MM.1S (cell line): ENCODE measurements at regions not wholly inside any gene's neighbourhood (a gene's known extent, or its start where the extent isn't known, plus 50 kb on each side); places are given as distances from the start of the nearest gene placed in this dataset.

Experiments
- DNase-seq: peaks from one replicate; pipeline ENCODE4 v3.0.0-alpha.2; 2015
- H2AFZ ChIP-seq: fragments of 300-600 bp; sonication (generic); 2 replicates; pipeline ENCODE4 v1.6.0; 2016; ENCODE audit warnings: antibody characterized with exemption, low read length
- H3F3A ChIP-seq: fragments of 300-600 bp; sonication (generic); 2 replicates; pipeline ENCODE4 v1.6.1; 2016; ENCODE audit warnings: mild to moderate bottlenecking, antibody characterized with exemption, low read length, moderate library complexity, mixed read lengths; ENCODE audit not compliant: insufficient read depth
- H3K27ac ChIP-seq: fragments of 300-600 bp; sonication (generic); 2 replicates; pipeline ENCODE4 v1.5.1; 2016; ENCODE audit warnings: mild to moderate bottlenecking, low read length
- H3K27me3 ChIP-seq: fragments of 300-600 bp; sonication (generic); replicated peaks from 2 replicates; pipeline ENCODE4 v1.6.0; 2016; ENCODE audit warnings: low read length; ENCODE audit not compliant: insufficient read depth
- H3K36me3 ChIP-seq: fragments of 300-600 bp; sonication (generic); replicated peaks from 2 replicates; pipeline ENCODE4 v1.6.1; 2016; ENCODE audit warnings: mild to moderate bottlenecking, low read length, mixed read lengths; ENCODE audit not compliant: insufficient read depth
- H3K4me1 ChIP-seq: fragments of 300-600 bp; sonication (generic); 2 replicates; pipeline ENCODE4 v1.6.1; 2016; ENCODE audit warnings: low read length, mixed read lengths
- H3K4me2 ChIP-seq: fragments of 300-600 bp; sonication (generic); 2 replicates; pipeline ENCODE4 v1.6.0; 2016; ENCODE audit warnings: low read depth, low read length
- H3K4me3 ChIP-seq: fragments of 300-600 bp; sonication (generic); 2 replicates; pipeline ENCODE4 v1.5.1; 2016; ENCODE audit warnings: low read length, mixed read lengths
- H3K79me2 ChIP-seq: fragments of 300-600 bp; sonication (generic); 2 replicates; pipeline ENCODE4 v1.6.1; 2016; ENCODE audit warnings: mixed run types, low read length, mixed read lengths
- H3K9ac ChIP-seq: fragments of 300-600 bp; sonication (generic); 2 replicates; pipeline ENCODE4 v1.6.1; 2016; ENCODE audit warnings: low read length, mixed read lengths
- H3K9me2 ChIP-seq: fragments of 300-600 bp; sonication (generic); replicated peaks from 2 replicates; pipeline ENCODE4 v1.6.1; 2016; ENCODE audit warnings: mild to moderate bottlenecking, low read length, mixed read lengths; ENCODE audit not compliant: insufficient read depth
- H3K9me3 ChIP-seq: fragments of 300-600 bp; sonication (generic); replicated peaks from 2 replicates; pipeline ENCODE4 v1.6.1; 2016; ENCODE audit warnings: mild to moderate bottlenecking, low read length, mixed read lengths; ENCODE audit not compliant: insufficient read depth
- H4K20me1 ChIP-seq: fragments of 300-600 bp; sonication (generic); 2 replicates; pipeline ENCODE4 v1.6.1; 2016; ENCODE audit warnings: mild to moderate bottlenecking, low read length, moderate library complexity, mixed read lengths; ENCODE audit not compliant: insufficient read depth
- CTCF ChIP-seq: fragments of 300-600 bp; sonication (generic); IDR thresholded peaks from 2 replicates; pipeline ENCODE4 v1.5.1; 2016; ENCODE audit warnings: antibody characterized with exemption, low read length, mixed read lengths
- EZH2 ChIP-seq: fragments of 300-600 bp; sonication (generic); optimal IDR thresholded peaks from 2 replicates; pipeline ENCODE3; 2017; ENCODE audit warnings: low read depth, mild to moderate bottlenecking, antibody characterized with exemption, low read length, mixed read lengths
- EZH2phosphoT487 ChIP-seq: fragments of 300-600 bp; sonication (generic); IDR thresholded peaks from 2 replicates; pipeline ENCODE4 v1.6.1; 2018; ENCODE audit warnings: antibody characterized with exemption, low read length

- H3K4me3 ChIP-seq, result no peak overlapping the region
- H4K20me1 ChIP-seq, result no peaks in the 10 kb centered on the region
- DNase-seq, result no peak
- TF ChIP-seq EZH2phosphoT487, result no peak
- no peak for TF ChIP-seq CTCF
- TF ChIP-seq EZH2, result no peak
- no peak overlapping the region for H3K9ac ChIP-seq
- no peaks in the 10 kb centered on the region for H3K9me2 ChIP-seq
- H3K4me1 ChIP-seq, result no peaks in the 10 kb centered on the region
- H3K36me3 ChIP-seq, result no peaks in the 10 kb centered on the region
- H3K9me3 ChIP-seq, result no peaks in the 10 kb centered on the region
- H3F3A ChIP-seq, result no peaks in the 10 kb centered on the region
- H3K27ac ChIP-seq, result no peak overlapping the region
- H3K4me2 ChIP-seq, result no peak overlapping the region
- H2AFZ ChIP-seq, result no peak overlapping the region
- H3K79me2 ChIP-seq, result no peaks in the 10 kb centered on the region
- no peaks in the 10 kb centered on the region for H3K27me3 ChIP-seq
Measured at GRCh38 chr6:43861212-43861894, 91.3 kb downstream of the VEGFA start.

- Histone ChIP-seq H3K9me2 (no peaks in the 10 kb centered on the region), H3K27me3 (no peaks in the 10 kb centered on the region), H4K20me1 (no peaks in the 10 kb centered on the region), H3K9me3 (no peaks in the 10 kb centered on the region), H2AFZ (no peak overlapping the region), H3K36me3 (no peaks in the 10 kb centered on the region), H3K9ac (no peak overlapping the region), H3K4me3 (no peak overlapping the region), H3K79me2 (no peaks in the 10 kb centered on the region), H3F3A (no peaks in the 10 kb centered on the region), H3K4me1 (no peaks in the 10 kb centered on the region), H3K27ac (no peak overlapping the region), H3K4me2 (no peak overlapping the region)
- DNase-seq, result no peak
- TF ChIP-seq CTCF, result no peak
- TF ChIP-seq EZH2, result no peak
- no peak for TF ChIP-seq EZH2phosphoT487
Measured at GRCh38 chr6:43860285-43860684, 90.3 kb downstream of the VEGFA start.

DNA sequence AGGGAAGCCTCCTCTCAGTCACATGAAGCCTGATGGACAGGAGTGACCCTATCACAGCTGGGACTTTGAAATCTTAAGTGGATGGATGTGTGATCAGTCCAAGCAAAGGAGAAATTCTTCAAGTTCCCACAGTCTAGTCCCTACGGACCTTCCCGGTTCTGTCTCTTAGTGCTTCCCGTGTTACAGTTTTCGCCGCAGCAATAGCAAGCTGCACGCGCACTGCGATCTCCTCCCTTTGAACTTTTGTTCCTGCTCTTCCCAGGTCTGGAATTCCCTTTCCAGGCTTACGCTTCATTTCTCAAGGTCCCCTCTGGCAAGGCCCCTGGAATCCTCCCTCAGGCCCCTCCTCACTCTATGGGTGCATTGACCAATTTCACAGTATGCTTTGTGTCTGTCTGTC is 89.2 kb downstream of the VEGFA start:
- H3K79me2 ChIP-seq, result no peaks in the 10 kb centered on the region
- no peak overlapping the region for H2AFZ ChIP-seq
- DNase-seq, result no peak
- TF ChIP-seq CTCF, result no peak
- TF ChIP-seq EZH2, result no peak
- TF ChIP-seq EZH2phosphoT487, result no peak
- H3K36me3 ChIP-seq, result no peaks in the 10 kb centered on the region
- H3K9me2 ChIP-seq, result no peaks in the 10 kb centered on the region
- no peaks in the 10 kb centered on the region for H4K20me1 ChIP-seq
- no peaks in the 10 kb centered on the region for H3K27me3 ChIP-seq
- H3K4me1 ChIP-seq, result no peaks in the 10 kb centered on the region
- no peak overlapping the region for H3K4me3 ChIP-seq
- H3K27ac ChIP-seq, result no peak overlapping the region
- H3K9me3 ChIP-seq, result no peaks in the 10 kb centered on the region
- no peak overlapping the region for H3K4me2 ChIP-seq
- no peaks in the 10 kb centered on the region for H3F3A ChIP-seq
- H3K9ac ChIP-seq, result no peak overlapping the region
